Vagina (tissue), 2 donors: ENCODE measurements at regions not wholly inside any gene's neighbourhood (a gene's known extent, or its start where the extent isn't known, plus 50 kb on each side); places are given as distances from the start of the nearest gene placed in this dataset.

Source experiments
- DNase-seq, 2 donors: peaks; one replicate each; pipeline ENCODE4 v3.0.0-alpha.2; 2017; ENCODE audit errors: extremely low spot score in 2 of 2
- H3K27ac ChIP-seq: fragments of 200-600 bp; sonication (generic); one replicate; pipeline ENCODE4 v1.5.1; 2019
- H3K27me3 ChIP-seq: fragments of 200-600 bp; sonication (generic); one replicate; pipeline ENCODE4 v1.5.1; 2019
- H3K36me3 ChIP-seq, 2 donors: fragments of 200-600 bp; sonication (generic); one replicate each; pipeline ENCODE4 v1.5.1; 2017 to 2019
- H3K4me1 ChIP-seq: fragments of 200-600 bp; sonication (generic); one replicate; pipeline ENCODE4 v1.5.1; 2019
- H3K4me3 ChIP-seq, 2 donors: fragments of 200-600 bp; sonication (generic); 1 replicate in 1 of 2; 2 replicates in 1 of 2; pipeline ENCODE4 v1.5.1; 2016 to 2019
- H3K9me3 ChIP-seq: fragments of 200-600 bp; sonication (generic); one replicate; pipeline ENCODE4 v1.5.1; 2019
- POLR2A ChIP-seq, 2 donors: fragments of 450-650 bp; IDR thresholded peaks; one replicate each; pipeline ENCODE4 v1.6.1; 2017; ENCODE audit warnings: antibody characterized with exemption in 2 of 2, mild to moderate bottlenecking in 2 of 2, moderate library complexity in 2 of 2
- POLR2AphosphoS5 ChIP-seq, 2 donors: sonication (generic); formaldehyde crosslinking; IDR thresholded peaks; one replicate each; pipeline ENCODE4 v1.9.0; 2017; ENCODE audit warnings: antibody characterized with exemption in 2 of 2, mild to moderate bottlenecking in 2 of 2, low read depth in 1 of 2; ENCODE audit not compliant: insufficient read depth in 1 of 2
- intact Hi-C: fragments of 100-400 bp; cut with DNase I; formaldehyde crosslinking; loops from one replicate; pipeline ENCODE4 v1.15.1; 2023
- TF ChIP-seq, protein P1 (sequence below), 3 experiments: fragments of 450-650 bp in 2 of 3; fragments of 200-600 bp in 1 of 3; sonication (generic) in 1 of 3; IDR thresholded peaks; one replicate each; pipeline ENCODE4 v1.5.1; 2017 to 2019; ENCODE audit warnings: antibody characterized with exemption in 3 of 3, mild to moderate bottlenecking in 2 of 3, moderate library complexity in 2 of 3

GRCh38 chr6:33947916-33948594 lies 144.3 kb upstream of the MLN start:
- DNase-seq = no peak
- TF ChIP-seq POLR2A (IDR thresholded peaks at IDR 0.05) (no peak), POLR2AphosphoS5 (IDR thresholded peaks at IDR 0.05; ENCODE audit: insufficient read depth in 1 of 2, low read depth in 1 of 2) (no peak)
- TF ChIP-seq, protein P1, sequence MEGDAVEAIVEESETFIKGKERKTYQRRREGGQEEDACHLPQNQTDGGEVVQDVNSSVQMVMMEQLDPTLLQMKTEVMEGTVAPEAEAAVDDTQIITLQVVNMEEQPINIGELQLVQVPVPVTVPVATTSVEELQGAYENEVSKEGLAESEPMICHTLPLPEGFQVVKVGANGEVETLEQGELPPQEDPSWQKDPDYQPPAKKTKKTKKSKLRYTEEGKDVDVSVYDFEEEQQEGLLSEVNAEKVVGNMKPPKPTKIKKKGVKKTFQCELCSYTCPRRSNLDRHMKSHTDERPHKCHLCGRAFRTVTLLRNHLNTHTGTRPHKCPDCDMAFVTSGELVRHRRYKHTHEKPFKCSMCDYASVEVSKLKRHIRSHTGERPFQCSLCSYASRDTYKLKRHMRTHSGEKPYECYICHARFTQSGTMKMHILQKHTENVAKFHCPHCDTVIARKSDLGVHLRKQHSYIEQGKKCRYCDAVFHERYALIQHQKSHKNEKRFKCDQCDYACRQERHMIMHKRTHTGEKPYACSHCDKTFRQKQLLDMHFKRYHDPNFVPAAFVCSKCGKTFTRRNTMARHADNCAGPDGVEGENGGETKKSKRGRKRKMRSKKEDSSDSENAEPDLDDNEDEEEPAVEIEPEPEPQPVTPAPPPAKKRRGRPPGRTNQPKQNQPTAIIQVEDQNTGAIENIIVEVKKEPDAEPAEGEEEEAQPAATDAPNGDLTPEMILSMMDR (IDR thresholded peaks at IDR 0.05) = no peak

GRCh38 chr6:33947047-33947446 lies 143.2 kb upstream of the MLN start:
- intact Hi-C loops = no loop called here
- no peak overlapping the region for H3K27ac ChIP-seq
- no peak for TF ChIP-seq POLR2A (IDR thresholded peaks at IDR 0.05)
- TF ChIP-seq, protein P1 (IDR thresholded peaks at IDR 0.05) = no peak
- no peaks in the 10 kb centered on the region for H3K27me3 ChIP-seq
- no peaks in the 10 kb centered on the region for H3K36me3 ChIP-seq
- H3K4me1 ChIP-seq = no peaks in the 10 kb centered on the region
- DNase-seq = no peak
- H3K9me3 ChIP-seq = no peaks in the 10 kb centered on the region
- no peak overlapping the region for H3K4me3 ChIP-seq

More at GRCh38 chr6:33947916-33948594, 144.3 kb upstream of the MLN start:
- H3K4me3 ChIP-seq = no peak overlapping the region
- no peaks in the 10 kb centered on the region for H3K36me3 ChIP-seq
- H3K27ac ChIP-seq = no peak overlapping the region
- H3K4me1 ChIP-seq = no peaks in the 10 kb centered on the region
- intact Hi-C loops = no loop called here
- H3K27me3 ChIP-seq = no peaks in the 10 kb centered on the region
- H3K9me3 ChIP-seq = no peaks in the 10 kb centered on the region

- no peaks in the 10 kb centered on the region for H3K4me1 ChIP-seq
- H3K27me3 ChIP-seq = no peaks in the 10 kb centered on the region
- intact Hi-C loops = no loop called here
- TF ChIP-seq POLR2A (IDR thresholded peaks at IDR 0.05) (no peak), POLR2AphosphoS5 (IDR thresholded peaks at IDR 0.05; ENCODE audit: insufficient read depth in 1 of 2, low read depth in 1 of 2) (no peak)
- TF ChIP-seq, protein P1 (IDR thresholded peaks at IDR 0.05) = no peak
- no peak overlapping the region for H3K4me3 ChIP-seq
- H3K27ac ChIP-seq = no peak overlapping the region
- H3K9me3 ChIP-seq = no peaks in the 10 kb centered on the region
- no peak for DNase-seq
- H3K36me3 ChIP-seq = no peaks in the 10 kb centered on the region
These were observed 142.1 kb upstream of the MLN start for GRCh38 chr6:33945931-33946330.

DNA sequence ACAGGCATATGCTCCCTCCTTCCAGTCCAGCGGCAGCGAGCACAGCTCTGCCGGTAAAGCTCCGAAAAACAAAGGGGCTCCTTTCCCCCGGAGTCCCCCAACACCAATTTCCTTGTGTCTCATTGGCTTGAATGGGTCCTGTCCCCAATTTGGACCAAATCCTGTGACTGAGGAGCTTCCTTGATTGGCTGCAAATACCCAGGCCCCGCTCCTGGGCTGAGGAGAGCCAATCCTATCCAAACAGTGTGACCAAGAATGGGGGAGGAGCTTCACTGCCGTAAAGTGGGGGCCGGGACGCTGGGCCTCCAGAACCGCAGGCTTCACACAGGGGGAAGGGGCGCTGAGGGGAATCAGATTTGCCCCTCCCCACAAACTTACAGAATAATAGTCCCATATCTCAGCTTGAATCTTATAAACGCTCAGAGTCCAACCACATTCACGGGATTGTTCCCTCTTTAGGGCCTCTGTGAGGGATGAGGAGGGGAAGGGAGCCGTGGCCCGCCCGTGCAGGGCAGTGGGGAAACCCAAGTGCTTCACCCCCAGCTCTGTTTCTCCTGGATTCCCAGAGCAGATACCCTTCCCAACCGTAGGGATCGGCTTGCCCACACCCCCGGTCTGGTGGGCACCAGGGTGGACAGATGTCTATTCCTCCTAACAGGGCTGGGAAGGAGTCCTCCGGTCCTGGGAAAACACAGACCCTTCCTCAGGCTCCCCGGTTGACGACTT lies 141.0 kb upstream of the MLN start:
- no peaks in the 10 kb centered on the region for H3K36me3 ChIP-seq
- H3K9me3 ChIP-seq = no peaks in the 10 kb centered on the region
- TF ChIP-seq POLR2AphosphoS5 (IDR thresholded peaks at IDR 0.05; ENCODE audit: insufficient read depth in 1 of 2, low read depth in 1 of 2) = no peak
- TF ChIP-seq, protein P1 (IDR thresholded peaks at IDR 0.05) = no peak
- TF ChIP-seq POLR2A (IDR thresholded peaks at IDR 0.05) = no peak
- intact Hi-C loops = no loop called here
- H3K4me1 ChIP-seq = no peaks in the 10 kb centered on the region
- H3K4me3 ChIP-seq = no peak overlapping the region
- no peak for DNase-seq
- H3K27me3 ChIP-seq = no peaks in the 10 kb centered on the region
- H3K27ac ChIP-seq = no peak overlapping the region

DNA sequence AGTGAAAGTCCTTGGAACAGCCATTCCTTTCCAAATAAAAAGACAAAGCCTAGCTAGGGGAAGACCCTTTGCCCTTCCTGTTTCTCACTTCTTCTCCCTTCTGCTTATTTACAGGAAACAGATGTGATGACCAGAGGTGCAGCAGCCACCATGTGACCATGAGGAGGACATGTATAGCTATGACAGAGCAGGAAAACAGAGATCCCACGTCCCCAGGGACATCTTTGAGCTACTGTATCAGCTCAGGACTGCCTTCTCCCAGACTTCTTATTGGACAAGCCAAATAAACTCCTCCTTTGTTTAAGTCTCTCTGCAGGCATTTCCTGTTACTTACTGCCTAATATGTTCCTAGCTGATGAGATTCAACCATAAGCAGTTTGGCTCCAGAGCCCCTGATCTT lies 133.1 kb upstream of the MLN start:
- H3K36me3 ChIP-seq = no peaks in the 10 kb centered on the region
- H3K4me1 ChIP-seq = no peaks in the 10 kb centered on the region
- no peaks in the 10 kb centered on the region for H3K9me3 ChIP-seq
- no peak for TF ChIP-seq POLR2A (IDR thresholded peaks at IDR 0.05)
- no peak overlapping the region for H3K27ac ChIP-seq
- no peak for DNase-seq
- no peaks in the 10 kb centered on the region for H3K27me3 ChIP-seq
- intact Hi-C loops = no loop called here
- no peak overlapping the region for H3K4me3 ChIP-seq
